GM23338 (cell line): ENCODE measurements at regions not wholly inside any gene's neighbourhood (a gene's known extent, or its start where the extent isn't known, plus 50 kb on each side); places are given as distances from the start of the nearest gene placed in this dataset.

Experiments used
- ATAC-seq: fragments of 200-7000 bp; cut with Tn5 transposase; 3 replicates; pipeline ENCODE4 v1.9.1; 2020
- DNase-seq: peaks from one replicate; pipeline ENCODE4 v3.0.0-alpha.2; 2015; ENCODE audit warnings: low spot score
- H2AFZ ChIP-seq: fragments of 200-600 bp; sonication (generic); 2 replicates; pipeline ENCODE4 v1.8.0; 2016; ENCODE audit warnings: antibody characterized with exemption, mild to moderate bottlenecking, moderate library complexity
- H3F3A ChIP-seq: fragments of 200-600 bp; sonication (generic); replicated peaks from 2 replicates; pipeline ENCODE4 v1.8.0; 2017; ENCODE audit warnings: antibody characterized with exemption, mixed run types, low read depth
- H3K27ac ChIP-seq: fragments of 200-600 bp; sonication (generic); 2 replicates; pipeline ENCODE4 v1.6.1; 2016; ENCODE audit warnings: low read depth
- H3K27me3 ChIP-seq: fragments of 200-600 bp; sonication (generic); 2 replicates; pipeline ENCODE4 v1.8.0; 2016; ENCODE audit warnings: mild to moderate bottlenecking, mixed run types, moderate library complexity; ENCODE audit not compliant: insufficient read depth
- H3K36me3 ChIP-seq: fragments of 200-600 bp; sonication (generic); 2 replicates; pipeline ENCODE4 v1.8.0; 2016; ENCODE audit warnings: mild to moderate bottlenecking; ENCODE audit not compliant: insufficient read depth
- H3K4me1 ChIP-seq: fragments of 200-600 bp; sonication (generic); 2 replicates; pipeline ENCODE4 v1.8.0; 2016; ENCODE audit warnings: mild to moderate bottlenecking, moderate library complexity; ENCODE audit not compliant: insufficient read depth
- H3K4me2 ChIP-seq: fragments of 200-600 bp; sonication (generic); 2 replicates; pipeline ENCODE4 v1.7.1; 2017; ENCODE audit warnings: mixed run types
- H3K4me3 ChIP-seq: fragments of 200-600 bp; sonication (generic); 2 replicates; pipeline ENCODE4 v1.6.1; 2016; ENCODE audit warnings: mixed run types
- H3K79me2 ChIP-seq: fragments of 200-600 bp; sonication (generic); replicated peaks from 2 replicates; pipeline ENCODE4 v1.8.0; 2017; ENCODE audit warnings: mild to moderate bottlenecking; ENCODE audit not compliant: insufficient read depth
- H3K9me2 ChIP-seq: fragments of 200-600 bp; sonication (generic); 2 replicates; pipeline ENCODE4 v1.8.0; 2017; ENCODE audit not compliant: insufficient read depth
- H4K20me1 ChIP-seq: fragments of 200-600 bp; sonication (generic); replicated peaks from 2 replicates; pipeline ENCODE4 v1.8.0; 2017; ENCODE audit warnings: mild to moderate bottlenecking; ENCODE audit not compliant: insufficient read depth
- H3K27ac Mint-ChIP-seq: 2 replicates; pipeline ENCODE4 v1.8.0; 2020; ENCODE audit warnings: inconsistent platforms, mild to moderate bottlenecking, moderate library complexity, mixed read lengths
- H3K27me3 Mint-ChIP-seq: 3 replicates; pipeline ENCODE4 v1.8.0; 2022; ENCODE audit warnings: low read depth, mild to moderate bottlenecking, moderate library complexity, mixed read lengths, inconsistent platforms; ENCODE audit not compliant: insufficient read depth, poor library complexity
- H3K36me3 Mint-ChIP-seq: 3 replicates; pipeline ENCODE4 v1.8.0; 2021; ENCODE audit warnings: low read depth, mild to moderate bottlenecking, inconsistent platforms, moderate library complexity, mixed read lengths
- H3K4me1 Mint-ChIP-seq: 3 replicates; pipeline ENCODE4 v1.8.0; 2020; ENCODE audit warnings: mild to moderate bottlenecking, inconsistent platforms, mixed read lengths
- H3K4me3 Mint-ChIP-seq: 3 replicates; pipeline ENCODE4 v1.8.0; 2021; ENCODE audit warnings: moderate library complexity, mild to moderate bottlenecking, inconsistent platforms, mixed read lengths
- H3K9me3 Mint-ChIP-seq: 3 replicates; pipeline ENCODE4 v1.8.0; 2020; ENCODE audit warnings: moderate library complexity, mild to moderate bottlenecking, inconsistent platforms, mixed read lengths
- CREB1 ChIP-seq: fragments of 250-450 bp; sonication (Bioruptor Pico); IDR thresholded peaks from 2 replicates; pipeline ENCODE4 v1.5.0; 2020; ENCODE audit warnings: low read depth, mild to moderate bottlenecking, moderate library complexity
- EZH2 ChIP-seq: fragments of 200-600 bp; sonication (generic); IDR thresholded peaks from one replicate; pipeline ENCODE4 v1.8.0; 2017; ENCODE audit warnings: antibody characterized with exemption, mild to moderate bottlenecking, low read depth; ENCODE audit not compliant: unreplicated experiment
- NANOG ChIP-seq: IDR thresholded peaks from 2 replicates; pipeline ENCODE4 v1.6.1; 2016; ENCODE audit warnings: antibody characterized with exemption, borderline replicate concordance
- STAT1 ChIP-seq: IDR thresholded peaks from one replicate; pipeline ENCODE4 v1.6.1; 2016; ENCODE audit warnings: antibody characterized with exemption; ENCODE audit not compliant: unreplicated experiment
- TF ChIP-seq, protein P1 (sequence below): IDR thresholded peaks from one replicate; pipeline ENCODE4 v1.6.1; 2018; ENCODE audit warnings: antibody characterized with exemption; ENCODE audit not compliant: unreplicated experiment
- TF ChIP-seq, protein P2 (sequence below), 2 experiments: fragments of 200-600 bp in 1 of 2; sonication (generic) in 1 of 2; conservative IDR thresholded peaks; 2 replicates each; pipeline versions ENCODE4 v1.5.1 to v1.6.1; 2016 to 2017; ENCODE audit warnings: antibody characterized with exemption in 2 of 2, low read depth in 2 of 2, mild to moderate bottlenecking in 2 of 2, moderate library complexity in 1 of 2

DNA sequence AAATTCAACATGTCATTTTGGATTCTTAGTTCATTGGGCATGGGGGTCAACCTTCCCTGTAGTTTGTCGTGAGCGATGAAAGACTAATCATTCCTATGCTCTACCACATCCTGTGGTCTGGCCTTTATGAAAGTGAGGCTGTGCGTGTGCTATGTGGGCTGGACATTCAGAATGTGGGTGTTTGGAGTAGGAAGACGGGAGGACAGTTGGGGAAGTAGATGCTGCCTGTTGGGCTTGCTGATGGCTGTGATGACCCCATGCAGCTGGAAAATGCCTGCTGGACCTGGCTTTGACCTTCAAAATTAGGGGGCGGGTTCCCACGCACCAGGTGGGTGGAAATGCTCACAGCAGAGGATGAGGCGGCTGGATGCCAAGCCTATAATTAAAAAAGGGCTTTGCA, 90.9 kb upstream of the MKI67 start:
- Histone ChIP-seq H3F3A (0 out of 2 replicates have a peak, but pooled peaks cover 3% of the 10 kb centered on the region), H3K4me1 (peaks cover 12% of the 10 kb centered on the region; the same call in 1 of the 2 replicates), H3K27me3 (no peaks in the 10 kb centered on the region), H3K79me2 (no peaks in the 10 kb centered on the region), H3K36me3 (no peaks in the 10 kb centered on the region), H3K27ac (no peak overlapping the region), H3K4me2 (no peak overlapping the region), H4K20me1 (no peaks in the 10 kb centered on the region), H3K9me2 (no peaks in the 10 kb centered on the region), H2AFZ (no peak overlapping the region), H3K4me3 (no peak overlapping the region)
- H3K27ac Mint-ChIP-seq: no peak overlapping the region
- H3K4me1 Mint-ChIP-seq: peaks cover 32% of the 10 kb centered on the region
- H3K4me3 Mint-ChIP-seq: no peak overlapping the region
- DNase-seq (no peak), ATAC-seq (no peak)
- no peak for TF ChIP-seq EZH2
- peaks cover 13% of the 10 kb centered on the region for H3K27me3 Mint-ChIP-seq
- H3K9me3 Mint-ChIP-seq: no peaks in the 10 kb centered on the region
- H3K36me3 Mint-ChIP-seq: no peaks in the 10 kb centered on the region

DNA sequence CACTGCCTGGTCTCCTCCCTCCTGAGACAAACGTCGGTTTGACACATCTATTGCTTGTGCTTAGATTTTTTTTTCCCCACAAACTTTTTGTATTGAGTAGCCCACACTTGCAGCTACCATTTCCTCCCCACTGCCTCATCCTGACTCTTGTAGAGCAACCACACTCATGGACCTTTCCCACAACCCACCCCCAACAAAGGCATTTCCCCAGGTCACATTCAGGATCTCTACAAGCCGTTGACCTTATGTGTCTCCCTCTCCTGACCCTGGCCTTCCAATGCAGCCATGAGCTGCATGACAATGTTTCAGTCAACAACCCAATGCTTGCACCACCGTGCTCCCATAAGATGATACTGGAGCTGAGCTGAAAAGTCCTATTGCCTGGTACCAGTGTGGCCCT, 91.9 kb upstream of the MKI67 start:
- Mint-ChIP-seq H3K27ac (no peak overlapping the region), H3K27me3 (peaks cover 9% of the 10 kb centered on the region), H3K9me3 (no peaks in the 10 kb centered on the region), H3K4me1 (peaks cover 24% of the 10 kb centered on the region), H3K4me3 (no peak overlapping the region), H3K36me3 (no peaks in the 10 kb centered on the region)
- Histone ChIP-seq H3K79me2 (no peaks in the 10 kb centered on the region), H3K36me3 (no peaks in the 10 kb centered on the region), H3K9me2 (no peaks in the 10 kb centered on the region), H4K20me1 (no peaks in the 10 kb centered on the region), H3K27me3 (no peaks in the 10 kb centered on the region), H3K4me3 (no peak overlapping the region), H3F3A (no peaks in the 10 kb centered on the region), H3K27ac (no peak overlapping the region), H2AFZ (no peak overlapping the region), H3K4me2 (no peak overlapping the region), H3K4me1 (peaks cover 8% of the 10 kb centered on the region; the same call in 1 of the 2 replicates)
- TF ChIP-seq NANOG (no peak), CREB1 (CRISPR knock-in tag) (no peak), EZH2 (no peak), STAT1 (no peak)
- TF ChIP-seq, protein P1, sequence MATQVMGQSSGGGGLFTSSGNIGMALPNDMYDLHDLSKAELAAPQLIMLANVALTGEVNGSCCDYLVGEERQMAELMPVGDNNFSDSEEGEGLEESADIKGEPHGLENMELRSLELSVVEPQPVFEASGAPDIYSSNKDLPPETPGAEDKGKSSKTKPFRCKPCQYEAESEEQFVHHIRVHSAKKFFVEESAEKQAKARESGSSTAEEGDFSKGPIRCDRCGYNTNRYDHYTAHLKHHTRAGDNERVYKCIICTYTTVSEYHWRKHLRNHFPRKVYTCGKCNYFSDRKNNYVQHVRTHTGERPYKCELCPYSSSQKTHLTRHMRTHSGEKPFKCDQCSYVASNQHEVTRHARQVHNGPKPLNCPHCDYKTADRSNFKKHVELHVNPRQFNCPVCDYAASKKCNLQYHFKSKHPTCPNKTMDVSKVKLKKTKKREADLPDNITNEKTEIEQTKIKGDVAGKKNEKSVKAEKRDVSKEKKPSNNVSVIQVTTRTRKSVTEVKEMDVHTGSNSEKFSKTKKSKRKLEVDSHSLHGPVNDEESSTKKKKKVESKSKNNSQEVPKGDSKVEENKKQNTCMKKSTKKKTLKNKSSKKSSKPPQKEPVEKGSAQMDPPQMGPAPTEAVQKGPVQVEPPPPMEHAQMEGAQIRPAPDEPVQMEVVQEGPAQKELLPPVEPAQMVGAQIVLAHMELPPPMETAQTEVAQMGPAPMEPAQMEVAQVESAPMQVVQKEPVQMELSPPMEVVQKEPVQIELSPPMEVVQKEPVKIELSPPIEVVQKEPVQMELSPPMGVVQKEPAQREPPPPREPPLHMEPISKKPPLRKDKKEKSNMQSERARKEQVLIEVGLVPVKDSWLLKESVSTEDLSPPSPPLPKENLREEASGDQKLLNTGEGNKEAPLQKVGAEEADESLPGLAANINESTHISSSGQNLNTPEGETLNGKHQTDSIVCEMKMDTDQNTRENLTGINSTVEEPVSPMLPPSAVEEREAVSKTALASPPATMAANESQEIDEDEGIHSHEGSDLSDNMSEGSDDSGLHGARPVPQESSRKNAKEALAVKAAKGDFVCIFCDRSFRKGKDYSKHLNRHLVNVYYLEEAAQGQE: no peak
- TF ChIP-seq, protein P2, sequence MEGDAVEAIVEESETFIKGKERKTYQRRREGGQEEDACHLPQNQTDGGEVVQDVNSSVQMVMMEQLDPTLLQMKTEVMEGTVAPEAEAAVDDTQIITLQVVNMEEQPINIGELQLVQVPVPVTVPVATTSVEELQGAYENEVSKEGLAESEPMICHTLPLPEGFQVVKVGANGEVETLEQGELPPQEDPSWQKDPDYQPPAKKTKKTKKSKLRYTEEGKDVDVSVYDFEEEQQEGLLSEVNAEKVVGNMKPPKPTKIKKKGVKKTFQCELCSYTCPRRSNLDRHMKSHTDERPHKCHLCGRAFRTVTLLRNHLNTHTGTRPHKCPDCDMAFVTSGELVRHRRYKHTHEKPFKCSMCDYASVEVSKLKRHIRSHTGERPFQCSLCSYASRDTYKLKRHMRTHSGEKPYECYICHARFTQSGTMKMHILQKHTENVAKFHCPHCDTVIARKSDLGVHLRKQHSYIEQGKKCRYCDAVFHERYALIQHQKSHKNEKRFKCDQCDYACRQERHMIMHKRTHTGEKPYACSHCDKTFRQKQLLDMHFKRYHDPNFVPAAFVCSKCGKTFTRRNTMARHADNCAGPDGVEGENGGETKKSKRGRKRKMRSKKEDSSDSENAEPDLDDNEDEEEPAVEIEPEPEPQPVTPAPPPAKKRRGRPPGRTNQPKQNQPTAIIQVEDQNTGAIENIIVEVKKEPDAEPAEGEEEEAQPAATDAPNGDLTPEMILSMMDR (conservative IDR thresholded peaks at IDR 0.05; ENCODE audit: low read depth in 2 of 2): no peak
- DNase-seq (no peak), ATAC-seq (no peak)
